Uterus (tissue), 2 donors: ENCODE measurements at regions not wholly inside any gene's neighbourhood (a gene's known extent, or its start where the extent isn't known, plus 50 kb on each side); places are given as distances from the start of the nearest gene placed in this dataset.
"Not testable (repeated sequence)": the region's sequence is repeated elsewhere in the genome, so short reads cannot be mapped to it uniquely, and the experiment has no call there.

Experiments
- POLR2A ChIP-seq, 2 donors: fragments of 450-650 bp; IDR thresholded peaks; one replicate each; pipeline ENCODE4 v1.6.1; 2016; ENCODE audit warnings: antibody characterized with exemption in 2 of 2, mild to moderate bottlenecking in 1 of 2, moderate library complexity in 1 of 2
- TF ChIP-seq, protein P1 (sequence below), 4 experiments: fragments of 200-600 bp in 2 of 4; fragments of 450-650 bp in 2 of 4; sonication (generic) in 2 of 4; IDR thresholded peaks; one replicate each; pipeline ENCODE4 v1.5.1; 2016 to 2019; ENCODE audit warnings: antibody characterized with exemption in 4 of 4, mild to moderate bottlenecking in 2 of 4, moderate library complexity in 1 of 4

- not testable (repeated sequence) for TF ChIP-seq POLR2A (IDR thresholded peaks at IDR 0.05)
- TF ChIP-seq, protein P1, sequence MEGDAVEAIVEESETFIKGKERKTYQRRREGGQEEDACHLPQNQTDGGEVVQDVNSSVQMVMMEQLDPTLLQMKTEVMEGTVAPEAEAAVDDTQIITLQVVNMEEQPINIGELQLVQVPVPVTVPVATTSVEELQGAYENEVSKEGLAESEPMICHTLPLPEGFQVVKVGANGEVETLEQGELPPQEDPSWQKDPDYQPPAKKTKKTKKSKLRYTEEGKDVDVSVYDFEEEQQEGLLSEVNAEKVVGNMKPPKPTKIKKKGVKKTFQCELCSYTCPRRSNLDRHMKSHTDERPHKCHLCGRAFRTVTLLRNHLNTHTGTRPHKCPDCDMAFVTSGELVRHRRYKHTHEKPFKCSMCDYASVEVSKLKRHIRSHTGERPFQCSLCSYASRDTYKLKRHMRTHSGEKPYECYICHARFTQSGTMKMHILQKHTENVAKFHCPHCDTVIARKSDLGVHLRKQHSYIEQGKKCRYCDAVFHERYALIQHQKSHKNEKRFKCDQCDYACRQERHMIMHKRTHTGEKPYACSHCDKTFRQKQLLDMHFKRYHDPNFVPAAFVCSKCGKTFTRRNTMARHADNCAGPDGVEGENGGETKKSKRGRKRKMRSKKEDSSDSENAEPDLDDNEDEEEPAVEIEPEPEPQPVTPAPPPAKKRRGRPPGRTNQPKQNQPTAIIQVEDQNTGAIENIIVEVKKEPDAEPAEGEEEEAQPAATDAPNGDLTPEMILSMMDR (IDR thresholded peaks at IDR 0.05): not testable (repeated sequence)
These were observed 431.6 kb upstream of the AKR1E2 start for GRCh38 chr10:4394455-4394854.
